ENCODE measurements at regions not wholly inside any gene's neighbourhood (a gene's known extent, or its start where the extent isn't known, plus 50 kb on each side); places are given as distances from the start of the nearest gene placed in this dataset.

GRCh38 chr7:1336509-1336908, 103.8 kb downstream of the UNCX start:
- TF ChIP-seq CTCF (IDR thresholded peaks at IDR 0.05) (no peak), ZFX (IDR thresholded peaks at IDR 0.05; ENCODE audit: borderline replicate concordance) (no peak)
